ENCODE measurements at regions not wholly inside any gene's neighbourhood (a gene's known extent, or its start where the extent isn't known, plus 50 kb on each side); places are given as distances from the start of the nearest gene placed in this dataset.
"Not testable (repeated sequence)": the region's sequence is repeated elsewhere in the genome, so short reads cannot be mapped to it uniquely, and the experiment has no call there.

- not testable (repeated sequence) for TF ChIP-seq CTCF (conservative IDR thresholded peaks at IDR 0.05; ENCODE audit: low read length); EZH2phosphoT487 (IDR thresholded peaks at IDR 0.05; ENCODE audit: borderline replicate concordance)
Measured at GRCh38 chr9:107763469-107763868, 273.9 kb upstream of the KLF4 start.

Data from Loucy (cell line).